ENCODE measurements at regions not wholly inside any gene's neighbourhood (a gene's known extent, or its start where the extent isn't known, plus 50 kb on each side); places are given as distances from the start of the nearest gene placed in this dataset.

GRCh38 chr4:145427991-145428390 lies 53.7 kb upstream of the SMAD1 start:
- FAIRE-seq: no peak

- FAIRE-seq: no peak
Observed at GRCh38 chr4:145427221-145427620, 54.4 kb upstream of the SMAD1 start.

- FAIRE-seq: no peak
Observed at GRCh38 chr4:145423017-145423708, 58.5 kb upstream of the SMAD1 start.

DNA sequence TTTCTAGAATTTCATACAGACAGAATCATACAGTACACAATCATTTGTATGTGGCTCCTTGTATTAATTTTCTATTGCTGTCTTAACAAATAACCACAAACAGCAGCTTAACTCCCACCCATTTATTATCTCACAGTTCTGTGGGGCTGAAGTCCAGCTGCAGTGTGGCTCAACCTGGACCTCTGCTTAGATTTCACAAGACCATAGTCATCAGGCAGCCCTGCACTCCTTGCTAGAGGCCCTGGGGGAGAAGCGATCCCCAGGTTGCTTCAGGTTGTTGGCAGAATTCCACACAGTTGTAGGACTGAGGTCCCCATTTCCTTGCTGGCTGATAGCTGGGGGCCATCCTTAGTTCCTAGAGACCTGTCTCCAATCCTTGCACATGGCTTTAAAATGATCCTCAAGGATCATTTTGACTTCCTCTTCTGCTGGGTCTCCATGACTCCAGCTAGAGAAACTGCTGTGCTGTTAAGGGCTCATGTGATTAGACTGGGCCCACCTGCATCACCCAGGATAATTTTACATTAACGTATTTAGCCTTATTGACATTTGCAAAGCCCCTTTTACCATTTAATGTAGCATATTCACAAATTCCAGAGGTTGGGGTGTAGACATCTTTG lies 60.9 kb upstream of the SMAD1 start:
- FAIRE-seq: no peak

DNA sequence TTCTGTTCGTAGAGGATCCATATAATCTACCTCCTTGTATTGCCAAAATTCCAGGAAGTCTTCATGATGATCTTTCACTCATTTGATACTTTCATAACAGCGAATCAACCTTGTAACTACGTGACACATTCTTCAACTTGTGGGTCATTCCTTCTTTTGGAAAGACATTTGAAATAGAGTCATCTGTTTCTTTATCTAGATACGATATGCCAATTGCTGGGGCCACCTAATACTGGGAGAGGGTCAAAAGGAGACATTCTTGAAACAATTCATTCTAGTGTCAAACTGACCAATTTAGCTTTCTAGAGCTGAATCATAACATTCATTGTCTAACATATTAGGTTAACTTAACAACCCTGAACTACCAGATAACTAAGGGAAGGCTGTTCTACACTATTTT lies 62.9 kb upstream of the SMAD1 start:
- no peak for FAIRE-seq

DNA sequence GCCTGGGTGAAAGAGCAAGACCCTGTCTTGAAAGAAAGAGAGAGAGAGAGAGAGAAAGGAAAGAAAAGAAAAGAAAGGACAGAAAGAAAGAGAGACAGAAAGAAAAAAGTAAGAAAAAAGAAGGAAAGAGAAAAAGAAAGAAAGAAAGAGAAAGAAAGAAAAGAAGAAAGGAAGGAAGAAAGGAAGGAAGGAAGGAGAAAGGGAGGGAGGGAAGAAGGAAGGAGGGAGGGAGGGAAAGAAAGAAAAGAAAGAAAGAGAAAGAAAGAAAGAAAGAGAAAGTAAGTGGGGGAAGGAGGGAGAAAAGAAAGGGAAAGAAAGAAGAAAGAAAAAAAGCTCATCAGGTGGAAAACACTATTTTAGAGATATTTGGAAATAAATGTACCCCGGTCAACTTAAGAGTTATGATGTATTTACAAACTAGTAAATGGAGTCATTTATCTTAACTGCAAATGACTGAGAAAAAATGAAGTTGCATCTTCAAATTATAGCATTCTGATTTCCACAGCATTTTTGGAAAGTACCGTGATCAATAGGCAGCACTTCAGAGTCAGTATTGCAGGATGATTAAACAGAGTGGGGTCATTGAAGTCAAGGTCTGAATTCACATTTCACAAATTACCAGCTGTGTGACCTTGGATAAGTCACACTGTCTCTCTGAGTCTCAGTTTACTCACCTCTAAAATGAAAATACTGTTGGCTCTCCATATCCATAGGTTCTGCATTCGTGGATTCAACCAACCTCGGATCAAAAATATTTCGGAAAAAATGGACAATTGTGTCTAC lies 64.1 kb upstream of the SMAD1 start:
- FAIRE-seq: no peak

DNA sequence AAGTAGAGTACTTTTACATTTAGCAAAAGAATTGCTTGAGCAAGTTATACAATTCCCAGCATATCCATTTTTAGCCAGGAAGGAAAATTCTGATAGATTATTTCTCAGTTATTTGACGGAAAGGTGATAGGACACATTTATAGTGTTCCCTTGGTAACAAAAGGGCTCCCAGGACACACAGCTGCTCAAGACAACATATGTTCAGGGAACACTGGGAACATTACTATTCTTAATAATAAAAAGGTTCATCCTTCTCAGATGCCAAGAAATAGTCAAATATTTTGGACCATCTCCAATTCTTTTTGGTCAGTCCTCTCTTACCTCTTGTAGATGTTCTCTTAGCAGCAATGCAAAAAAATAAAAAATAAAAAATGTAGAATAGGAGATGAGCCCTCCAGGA lies 66.8 kb upstream of the SMAD1 start:
- no peak for FAIRE-seq

DNA sequence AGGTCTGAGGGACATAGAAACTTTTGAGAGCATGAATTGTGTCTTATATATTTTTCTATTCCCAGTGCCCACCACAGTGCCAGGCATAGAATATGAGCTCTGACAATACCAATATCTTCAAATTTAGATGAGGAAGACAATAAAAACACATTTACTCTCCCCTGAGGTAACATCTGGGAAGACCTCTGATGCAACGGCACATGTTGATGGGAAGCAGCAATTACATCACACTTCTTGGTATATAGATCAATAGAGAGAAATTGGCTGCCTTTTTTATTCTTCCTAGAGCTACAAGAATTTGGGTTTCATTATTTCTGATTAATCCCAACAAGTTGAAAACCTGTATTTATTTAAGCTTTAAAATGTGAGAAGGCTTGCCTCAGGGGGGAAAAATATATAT lies 67.4 kb upstream of the SMAD1 start:
- FAIRE-seq: no peak

DNA sequence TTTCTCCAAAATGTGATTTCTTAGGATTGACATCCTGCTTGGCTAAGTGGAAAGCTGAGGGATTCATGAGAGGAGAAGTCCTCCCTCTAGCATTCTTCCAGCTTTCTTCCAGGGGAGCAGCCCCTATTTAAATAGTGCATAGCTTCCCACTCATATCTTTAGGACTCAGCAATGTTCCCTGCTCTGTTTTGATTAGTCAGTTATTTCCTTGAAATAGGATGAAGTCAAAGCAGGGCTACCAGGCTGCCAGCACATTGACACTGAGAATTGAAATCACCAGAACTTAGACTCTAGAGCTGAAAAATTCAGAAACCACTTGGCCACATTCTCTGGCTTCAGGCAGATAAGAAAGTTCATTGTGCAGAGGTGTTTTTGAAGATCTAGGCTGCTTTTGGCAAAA lies 74.7 kb upstream of the SMAD1 start:
- FAIRE-seq: no peak

- no peak for FAIRE-seq
Observed at GRCh38 chr4:145404761-145405160, 76.9 kb upstream of the SMAD1 start.

DNA sequence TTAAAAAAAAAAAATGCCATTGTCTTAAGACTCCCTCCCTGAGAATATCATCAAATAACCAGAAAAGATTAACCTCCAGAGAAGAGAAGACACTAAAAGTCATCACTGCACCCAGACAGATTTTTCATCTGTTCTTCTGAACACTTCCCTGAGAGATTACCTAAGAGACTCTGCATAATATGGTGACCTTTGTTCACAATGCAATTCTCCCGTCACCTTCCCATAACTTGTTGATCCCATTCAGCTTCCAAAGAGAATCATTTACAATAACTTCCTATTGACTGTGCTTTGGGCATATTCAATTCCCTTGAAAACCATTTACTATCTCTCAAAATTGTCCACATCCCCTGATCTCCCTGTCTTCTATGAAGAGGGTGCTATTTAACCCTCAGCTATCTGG lies 85.1 kb upstream of the SMAD1 start:
- FAIRE-seq: no peak

DNA sequence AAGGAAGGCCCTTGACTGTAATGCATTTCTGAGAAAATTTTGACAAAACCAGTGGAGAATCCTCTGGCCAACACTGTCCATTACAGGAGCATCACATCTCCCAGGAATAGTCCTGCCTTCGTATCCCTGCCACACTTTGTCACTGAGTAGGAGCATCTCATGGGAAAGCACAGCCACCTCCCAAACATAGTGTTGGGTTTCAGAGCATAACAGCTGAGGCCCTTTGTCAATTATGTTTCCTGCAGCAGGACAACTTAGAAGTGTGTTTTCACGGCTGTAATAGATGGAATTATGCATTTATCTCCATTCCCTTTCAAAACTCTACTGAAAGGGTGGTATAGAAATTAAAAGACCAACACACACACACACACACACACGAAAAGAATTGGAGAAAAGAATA lies 91.1 kb upstream of the SMAD1 start:
- no peak for FAIRE-seq

- FAIRE-seq: no peak
Observed at GRCh38 chr4:145389550-145389949, 92.1 kb upstream of the SMAD1 start.

DNA sequence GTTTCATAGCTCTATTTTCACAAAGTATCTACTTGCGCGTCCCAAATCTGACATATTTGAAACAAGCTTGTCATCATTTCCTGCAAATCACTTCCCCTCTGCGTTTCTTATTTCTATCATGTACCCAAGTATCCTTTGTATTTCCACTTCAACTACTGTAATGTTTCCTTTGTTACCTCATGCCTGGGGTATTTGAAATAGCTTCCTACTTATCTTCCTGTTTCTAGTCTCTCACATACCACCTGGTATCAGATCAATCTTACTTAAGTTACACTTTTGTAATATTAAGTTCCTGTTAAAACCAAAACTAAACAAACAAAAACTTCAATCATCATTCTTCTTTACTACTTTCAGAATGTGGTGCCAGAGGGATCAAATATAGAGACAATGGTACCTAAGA lies 93.6 kb upstream of the SMAD1 start:
- FAIRE-seq: no peak

DNA sequence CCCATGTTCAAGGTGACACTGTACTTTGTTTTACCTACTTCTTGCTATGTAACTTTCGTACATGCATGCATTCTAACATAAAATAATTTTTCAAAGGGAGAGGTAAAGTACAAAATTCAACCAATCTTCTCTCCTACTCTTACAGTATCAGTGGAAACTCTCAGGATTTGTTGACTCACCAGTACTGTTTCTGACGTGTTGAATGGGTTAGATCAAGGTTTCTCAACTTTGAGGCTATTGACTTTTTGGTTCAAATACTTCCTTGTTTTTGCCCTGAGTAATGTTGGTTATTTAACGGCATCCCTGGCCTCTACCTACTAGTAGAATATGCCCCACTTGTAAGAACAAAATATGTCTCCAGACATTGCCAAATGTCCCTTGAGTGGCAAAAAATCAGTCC lies 94.6 kb upstream of the SMAD1 start:
- FAIRE-seq: no peak

- no peak for FAIRE-seq
Observed at GRCh38 chr4:145381163-145381562, 100.5 kb upstream of the SMAD1 start.

DNA sequence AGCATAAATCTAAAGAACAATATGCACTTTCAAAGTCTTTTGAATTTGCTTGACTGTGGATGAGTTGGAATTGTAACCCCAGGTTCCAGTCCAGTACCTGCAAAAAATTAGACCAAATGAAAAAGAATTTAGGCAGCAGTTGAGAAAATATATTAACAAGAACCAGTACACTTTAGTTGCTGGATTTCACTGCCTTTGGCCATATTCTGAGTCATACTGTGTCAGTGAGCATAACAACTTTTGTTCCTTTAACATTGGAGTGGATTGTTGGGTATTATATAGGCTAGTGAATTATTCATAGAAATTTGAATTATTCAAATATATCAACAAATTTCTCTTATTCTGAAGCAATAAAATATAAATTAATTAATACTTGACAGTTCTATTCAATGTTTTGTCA lies 101.5 kb upstream of the SMAD1 start:
- no peak for FAIRE-seq

GRCh38 chr4:145375416-145375815 lies 106.2 kb upstream of the SMAD1 start:
- no peak for FAIRE-seq

DNA sequence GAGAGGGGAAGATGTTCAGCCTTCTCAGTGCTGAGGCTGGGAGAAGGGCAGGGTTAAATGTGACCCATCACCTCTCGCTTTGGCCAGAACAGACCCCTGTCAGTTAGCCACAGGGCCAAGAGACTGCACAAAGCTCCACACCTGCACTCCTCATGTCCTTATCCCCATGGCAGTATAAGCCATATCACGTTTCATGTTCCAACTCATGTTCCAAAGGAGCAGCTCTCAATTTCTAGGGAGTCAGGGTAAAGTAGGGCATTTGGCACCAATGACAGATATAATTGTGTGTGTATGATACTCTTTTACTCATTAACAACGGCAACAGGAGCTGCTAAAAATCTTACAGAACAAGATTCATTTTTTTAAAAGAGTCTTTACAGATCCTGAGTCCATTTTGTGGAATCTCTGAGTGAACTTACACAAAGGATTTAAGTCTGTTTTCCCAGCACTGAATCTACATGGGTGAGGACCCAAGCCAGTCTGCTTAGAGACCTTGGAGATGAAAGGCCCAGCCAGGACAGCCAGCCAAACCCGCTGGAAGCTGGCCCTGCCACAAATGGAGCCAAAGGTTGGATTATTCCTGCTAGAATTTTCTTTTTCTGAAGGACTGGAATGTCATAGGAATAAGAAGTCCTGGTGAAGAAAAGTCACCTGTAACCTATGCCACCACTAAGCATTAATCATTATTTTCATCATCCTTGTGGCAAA lies 129.1 kb upstream of the SMAD1 start:
- FAIRE-seq: no peak

DNA sequence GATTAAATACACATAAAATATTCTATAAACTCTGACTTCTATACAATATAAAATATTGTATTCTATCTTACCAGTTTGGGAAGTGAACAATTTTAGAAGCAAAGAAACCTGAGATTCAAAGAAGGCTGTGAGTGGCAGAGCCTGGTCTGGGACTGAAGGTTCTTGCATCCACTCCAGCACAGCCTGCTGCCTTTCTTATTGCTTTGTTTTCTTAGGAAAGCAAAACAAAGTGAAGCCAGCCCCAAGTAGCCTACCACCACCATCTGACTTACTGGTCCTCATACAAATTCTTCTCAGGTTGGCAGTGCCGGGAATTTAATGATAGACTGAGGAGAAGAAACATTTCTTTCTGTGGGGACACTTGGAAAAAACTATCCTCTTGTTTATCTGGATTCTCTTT lies 129.7 kb upstream of the SMAD1 start:
- no peak for FAIRE-seq

- FAIRE-seq: no peak
Observed at GRCh38 chr4:145351162-145351561, 130.5 kb upstream of the SMAD1 start.

DNA sequence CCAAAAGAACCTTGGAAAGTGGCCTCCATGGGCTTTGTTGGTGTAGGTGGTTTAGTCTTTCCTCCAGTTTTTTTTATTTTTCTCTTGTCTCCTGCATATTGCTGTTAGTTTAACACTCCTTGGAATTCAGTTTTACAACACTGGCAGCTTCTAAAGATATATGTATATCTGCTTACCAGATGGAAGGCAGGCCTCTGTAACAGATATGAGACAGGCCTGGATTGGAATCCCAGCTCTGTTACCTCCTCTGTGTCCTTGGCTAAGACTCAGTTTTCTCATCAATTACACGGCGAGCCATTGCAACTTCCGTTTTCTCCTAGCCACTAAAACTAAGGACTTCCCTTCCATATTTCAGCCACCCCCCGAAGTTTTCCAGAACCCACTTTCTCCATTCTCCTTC lies 133.4 kb upstream of the SMAD1 start:
- no peak for FAIRE-seq

GRCh38 chr4:145347684-145348083 lies 134.0 kb upstream of the SMAD1 start:
- no peak for FAIRE-seq

GRCh38 chr4:145346081-145346480 lies 135.6 kb upstream of the SMAD1 start:
- no peak for FAIRE-seq

Data from A204.1 (cell line).